Omental fat pad (tissue), 3 donors: ENCODE measurements at regions not wholly inside any gene's neighbourhood (a gene's known extent, or its start where the extent isn't known, plus 50 kb on each side); places are given as distances from the start of the nearest gene placed in this dataset.

Experiments used
- ATAC-seq: fragments of 150-250 bp; one replicate; pipeline ENCODE4 v1.9.1; 2016; ENCODE audit warnings: mild to moderate bottlenecking, moderate library complexity; ENCODE audit not compliant: low FRiP score
- DNase-seq: peaks from one replicate; pipeline ENCODE4 v3.0.0-alpha.2; 2019; ENCODE audit warnings: low spot score
- CTCF ChIP-seq, 3 donors: fragments of 450-650 bp; IDR thresholded peaks; one replicate each; pipeline ENCODE4 v1.5.1; 2016 to 2017; ENCODE audit warnings: antibody characterized with exemption in 3 of 3, mild to moderate bottlenecking in 3 of 3, moderate library complexity in 2 of 3

GRCh38 chr2:38165698-38166097 lies 89.7 kb upstream of the CYP1B1 start:
- ATAC-seq: no peak
- no peak for DNase-seq
- no peak for TF ChIP-seq CTCF (IDR thresholded peaks at IDR 0.05)

- TF ChIP-seq CTCF (IDR thresholded peaks at IDR 0.05): no peak
- ATAC-seq: no peak
- DNase-seq: no peak
These were observed 88.9 kb upstream of the CYP1B1 start for GRCh38 chr2:38164881-38165280.

DNA sequence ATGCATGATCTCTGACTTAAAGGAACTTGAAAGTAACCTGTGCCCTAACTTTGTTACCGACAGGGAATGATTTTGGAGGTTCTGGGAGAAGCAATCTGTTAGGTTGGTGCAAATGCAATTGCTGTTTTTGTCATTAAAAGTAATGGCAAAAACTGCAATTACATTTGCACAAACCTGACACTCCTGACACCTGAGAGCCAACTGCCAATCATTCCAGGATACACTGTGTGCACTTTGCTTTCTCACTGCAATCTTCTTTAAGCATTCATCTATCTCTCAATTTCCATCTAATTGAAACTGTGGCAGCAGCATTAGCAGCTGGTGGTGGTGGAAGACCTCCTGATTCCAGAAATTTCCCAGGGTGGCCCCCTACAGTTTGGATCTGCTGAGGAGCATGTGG lies 87.6 kb upstream of the CYP1B1 start:
- DNase-seq (no peak), ATAC-seq (no peak)
- no peak for TF ChIP-seq CTCF (IDR thresholded peaks at IDR 0.05)

- DNase-seq: no peak
- no peak for ATAC-seq
- no peak for TF ChIP-seq CTCF (IDR thresholded peaks at IDR 0.05)
These were observed 87.1 kb upstream of the CYP1B1 start for GRCh38 chr2:38163006-38163405.

DNA sequence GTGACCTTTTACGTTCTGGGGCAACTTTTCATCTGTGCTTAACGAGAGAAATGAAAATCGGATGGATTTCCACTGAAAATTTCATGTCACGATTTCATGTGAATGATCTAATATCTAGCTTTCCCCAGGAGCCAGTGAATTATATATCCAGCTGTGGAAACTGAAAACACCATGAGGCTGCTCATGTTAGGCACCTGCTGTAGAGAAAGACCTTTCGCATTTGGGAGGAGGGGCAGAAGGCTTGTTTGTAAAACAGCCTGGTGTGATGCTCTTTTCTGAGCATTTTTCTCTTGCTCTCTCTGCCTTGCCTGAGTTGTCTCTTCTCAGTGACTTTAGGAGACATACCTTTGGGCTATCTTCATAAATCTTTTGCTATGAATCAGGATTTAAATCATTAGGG lies 84.6 kb upstream of the CYP1B1 start:
- TF ChIP-seq CTCF (IDR thresholded peaks at IDR 0.05): no peak
- DNase-seq: no peak
- ATAC-seq: no peak

GRCh38 chr2:38159597-38159996 lies 83.6 kb upstream of the CYP1B1 start:
- no peak for ATAC-seq
- DNase-seq: no peak
- no peak for TF ChIP-seq CTCF (IDR thresholded peaks at IDR 0.05)

GRCh38 chr2:38159191-38159590 lies 83.2 kb upstream of the CYP1B1 start:
- TF ChIP-seq CTCF (IDR thresholded peaks at IDR 0.05): no peak
- no peak for ATAC-seq
- no peak for DNase-seq
